Caco-2 (cell line): ENCODE measurements at regions not wholly inside any gene's neighbourhood (a gene's known extent, or its start where the extent isn't known, plus 50 kb on each side); places are given as distances from the start of the nearest gene placed in this dataset.

Experiments used
- BruUV-seq: library from RNA; stranded (reverse); fragments of 400-500 nt; replicated peaks from 2 replicates; lab custom pipeline; 2021; lab: Mats Ljungman, UMichigan
- CTCF ChIA-PET: fragments of 300-600 bp; sonication (Branson Sonifier 250); formaldehyde crosslinking; loops from one replicate; lab custom pipeline; 2022; ENCODE audit warnings: antibody characterized with exemption; lab: Charles Lee
- POLR2A ChIA-PET: fragments of 300-600 bp; sonication (Branson Sonifier 250); formaldehyde crosslinking; loops from one replicate; lab custom pipeline; 2022; ENCODE audit warnings: antibody characterized with exemption; lab: Charles Lee
- DNase-seq, 2 experiments: peaks; one replicate each; pipeline versions ENCODE4 v3.0.0 to v3.0.0-alpha.2; 2020 to 2022
- H3K27me3 ChIP-seq: replicated peaks from 2 replicates; pipeline ENCODE4 v1.6.0; 2011; ENCODE audit warnings: low read length; ENCODE audit not compliant: control insufficient read depth, insufficient read depth
- H3K36me3 ChIP-seq: 2 replicates; pipeline ENCODE4 v1.5.1; 2011; ENCODE audit warnings: low read length; ENCODE audit not compliant: control insufficient read depth, insufficient read depth
- H3K4me1 ChIP-seq: fragments of 250-450 bp; sonication (Bioruptor Pico); 2 replicates; pipeline ENCODE4 v1.5.1; 2020; ENCODE audit warnings: mild to moderate bottlenecking
- H3K4me3 ChIP-seq: 2 replicates; pipeline ENCODE4 v1.5.1; 2011; ENCODE audit warnings: low read depth, mild to moderate bottlenecking, control low read depth, low read length
- H3K9me3 ChIP-seq: fragments of 250-450 bp; sonication (Bioruptor Pico); 2 replicates; pipeline ENCODE4 v1.5.1; 2020; ENCODE audit warnings: mild to moderate bottlenecking, moderate library complexity
- H3K27ac Mint-ChIP-seq: one replicate; pipeline ENCODE4 v1.8.0; 2022; ENCODE audit warnings: mixed read lengths; ENCODE audit not compliant: unreplicated experiment
- H3K27me3 Mint-ChIP-seq: one replicate; pipeline ENCODE4 v1.8.0; 2022; ENCODE audit warnings: mixed read lengths; ENCODE audit not compliant: insufficient read depth, unreplicated experiment
- H3K36me3 Mint-ChIP-seq: one replicate; pipeline ENCODE4 v1.8.0; 2022; ENCODE audit warnings: mild to moderate bottlenecking, mixed read lengths; ENCODE audit not compliant: insufficient read depth, unreplicated experiment
- H3K4me1 Mint-ChIP-seq: one replicate; pipeline ENCODE4 v1.8.0; 2022; ENCODE audit warnings: low read depth, mixed read lengths; ENCODE audit not compliant: unreplicated experiment
- H3K4me3 Mint-ChIP-seq: one replicate; pipeline ENCODE4 v1.8.0; 2022; ENCODE audit warnings: mild to moderate bottlenecking, moderate library complexity, mixed read lengths; ENCODE audit not compliant: unreplicated experiment
- H3K9me3 Mint-ChIP-seq: one replicate; pipeline ENCODE4 v1.8.0; 2022; ENCODE audit warnings: mixed read lengths; ENCODE audit not compliant: unreplicated experiment
- CTCF ChIP-seq, 2 experiments: fragments of 200-600 bp in 1 of 2; IDR thresholded peaks; 1 replicate in 1 of 2; 2 replicates in 1 of 2; pipeline versions ENCODE4 v1.5.1 to v1.8.0; 2011 to 2022; ENCODE audit warnings: antibody characterized with exemption in 1 of 2, control low read depth in 1 of 2, inconsistent platforms in 1 of 2, low read depth in 1 of 2, low read length in 1 of 2, mild to moderate bottlenecking in 1 of 2, moderate library complexity in 1 of 2; ENCODE audit not compliant: insufficient read depth in 1 of 2, severe bottlenecking in 1 of 2, unreplicated experiment in 1 of 2
- intact Hi-C: fragments of 100-400 bp; cut with micrococcal nuclease; formaldehyde crosslinking; loops from one replicate; pipeline ENCODE4 v1.10.0; 2022; ENCODE audit not compliant: unreplicated experiment

GRCh38 chr2:236646871-236647270, 77.2 kb downstream of the ACKR3 start:
- H3K4me1 Mint-ChIP-seq, result no peaks in the 10 kb centered on the region
- BruUV-seq, result no TSS peak
- H3K9me3 Mint-ChIP-seq, result no peaks in the 10 kb centered on the region
- ChIA-PET POLR2A (no interaction called here), CTCF (no interaction called here)
- DNase-seq, result no peak
- no peak overlapping the region for H3K4me3 Mint-ChIP-seq
- no peaks in the 10 kb centered on the region for H3K36me3 ChIP-seq
- intact Hi-C loops, result no loop called here
- H3K4me1 ChIP-seq, result no peaks in the 10 kb centered on the region
- no peak overlapping the region for H3K27ac Mint-ChIP-seq
- no peaks in the 10 kb centered on the region for H3K36me3 Mint-ChIP-seq
- no peaks in the 10 kb centered on the region for H3K27me3 ChIP-seq
- H3K27me3 Mint-ChIP-seq, result no peaks in the 10 kb centered on the region
- H3K9me3 ChIP-seq, result no peaks in the 10 kb centered on the region
- H3K4me3 ChIP-seq, result no peak overlapping the region
- TF ChIP-seq CTCF (IDR thresholded peaks at IDR 0.05; ENCODE audit: insufficient read depth in 1 of 2, low read depth in 1 of 2, low read length in 1 of 2, severe bottlenecking in 1 of 2, unreplicated experiment in 1 of 2), result no peak

- Mint-ChIP-seq H3K27me3 (no peaks in the 10 kb centered on the region), H3K27ac (no peak overlapping the region), H3K4me3 (no peak overlapping the region), H3K9me3 (no peaks in the 10 kb centered on the region), H3K36me3 (no peaks in the 10 kb centered on the region), H3K4me1 (no peaks in the 10 kb centered on the region)
- Histone ChIP-seq H3K4me3 (no peak overlapping the region), H3K36me3 (no peaks in the 10 kb centered on the region), H3K9me3 (no peaks in the 10 kb centered on the region), H3K27me3 (no peaks in the 10 kb centered on the region), H3K4me1 (no peaks in the 10 kb centered on the region)
- POLR2A ChIA-PET, result no interaction called here
- intact Hi-C loops, result no loop called here
- TF ChIP-seq CTCF (IDR thresholded peaks at IDR 0.05; ENCODE audit: insufficient read depth in 1 of 2, low read depth in 1 of 2, low read length in 1 of 2, severe bottlenecking in 1 of 2, unreplicated experiment in 1 of 2), result no peak
- CTCF ChIA-PET, result no interaction called here
- BruUV-seq, result no TSS peak
- DNase-seq, result no peak
Measured at GRCh38 chr2:236647621-236648020, 78.0 kb downstream of the ACKR3 start.

- no peak for DNase-seq
- H3K4me1 Mint-ChIP-seq, result peaks cover 13% of the 10 kb centered on the region
- H3K9me3 Mint-ChIP-seq, result no peaks in the 10 kb centered on the region
- Histone ChIP-seq H3K36me3 (no peaks in the 10 kb centered on the region), H3K9me3 (no peaks in the 10 kb centered on the region), H3K4me3 (no peak overlapping the region), H3K4me1 (no peaks in the 10 kb centered on the region), H3K27me3 (no peaks in the 10 kb centered on the region)
- ChIA-PET POLR2A (no interaction called here), CTCF (no interaction called here)
- no peaks in the 10 kb centered on the region for H3K27me3 Mint-ChIP-seq
- TF ChIP-seq CTCF (IDR thresholded peaks at IDR 0.05; ENCODE audit: insufficient read depth in 1 of 2, low read depth in 1 of 2, low read length in 1 of 2, severe bottlenecking in 1 of 2, unreplicated experiment in 1 of 2), result no peak
- H3K36me3 Mint-ChIP-seq, result no peaks in the 10 kb centered on the region
- H3K4me3 Mint-ChIP-seq, result no peak overlapping the region
- no TSS peak for BruUV-seq
- intact Hi-C loops, result no loop called here
- no peak overlapping the region for H3K27ac Mint-ChIP-seq
Measured at GRCh38 chr2:236653863-236654262, 84.2 kb downstream of the ACKR3 start.
